ENCODE measurements at regions not wholly inside any gene's neighbourhood (a gene's known extent, or its start where the extent isn't known, plus 50 kb on each side); places are given as distances from the start of the nearest gene placed in this dataset.

GRCh38 chr16:7990626-7991260, 599.6 kb downstream of the TMEM114 start:
- Histone ChIP-seq H3K9me3 (no peaks in the 10 kb centered on the region), H3K27ac (no peak overlapping the region), H3K27me3 (no peaks in the 10 kb centered on the region), H3K4me3 (no peak overlapping the region), H3K36me3 (no peaks in the 10 kb centered on the region), H3K4me1 (no peaks in the 10 kb centered on the region)
- TF ChIP-seq CTCF (IDR thresholded peaks at IDR 0.05): no peak
- DNase-seq (ENCODE audit: low spot score): no peak

GRCh38 chr16:7983676-7984075, 606.6 kb downstream of the TMEM114 start:
- Histone ChIP-seq H3K9me3 (no peaks in the 10 kb centered on the region), H3K4me1 (no peaks in the 10 kb centered on the region), H3K36me3 (no peaks in the 10 kb centered on the region), H3K27me3 (no peaks in the 10 kb centered on the region), H3K4me3 (no peak overlapping the region), H3K27ac (no peak overlapping the region)
- DNase-seq (ENCODE audit: low spot score): no peak
- no peak for TF ChIP-seq CTCF (IDR thresholded peaks at IDR 0.05)

- no peak for TF ChIP-seq CTCF (IDR thresholded peaks at IDR 0.05)
- Histone ChIP-seq H3K27me3 (no peaks in the 10 kb centered on the region), H3K36me3 (no peaks in the 10 kb centered on the region), H3K4me3 (no peak overlapping the region), H3K4me1 (no peaks in the 10 kb centered on the region), H3K9me3 (no peaks in the 10 kb centered on the region), H3K27ac (no peak overlapping the region)
- DNase-seq (ENCODE audit: low spot score): no peak
These were observed 610.2 kb downstream of the TMEM114 start for GRCh38 chr16:7980133-7980483.

GRCh38 chr16:7979448-7980132, 610.7 kb downstream of the TMEM114 start:
- H3K4me1 ChIP-seq: no peaks in the 10 kb centered on the region
- no peak overlapping the region for H3K4me3 ChIP-seq
- H3K27me3 ChIP-seq: no peaks in the 10 kb centered on the region
- no peak for DNase-seq (ENCODE audit: low spot score)
- H3K9me3 ChIP-seq: no peaks in the 10 kb centered on the region
- no peak for TF ChIP-seq CTCF (IDR thresholded peaks at IDR 0.05)
- H3K36me3 ChIP-seq: no peaks in the 10 kb centered on the region
- H3K27ac ChIP-seq: no peak overlapping the region

- no peak for TF ChIP-seq CTCF (IDR thresholded peaks at IDR 0.05)
- Histone ChIP-seq H3K27me3 (no peaks in the 10 kb centered on the region), H3K4me1 (no peaks in the 10 kb centered on the region), H3K9me3 (no peaks in the 10 kb centered on the region), H3K36me3 (no peaks in the 10 kb centered on the region), H3K27ac (no peak overlapping the region), H3K4me3 (no peak overlapping the region)
- no peak for DNase-seq (ENCODE audit: low spot score)
These were observed 613.7 kb downstream of the TMEM114 start for GRCh38 chr16:7976563-7976962.

GRCh38 chr16:7976125-7976524, 614.2 kb downstream of the TMEM114 start:
- H3K4me1 ChIP-seq: no peaks in the 10 kb centered on the region
- H3K9me3 ChIP-seq: no peaks in the 10 kb centered on the region
- no peak for TF ChIP-seq CTCF (IDR thresholded peaks at IDR 0.05)
- no peaks in the 10 kb centered on the region for H3K36me3 ChIP-seq
- DNase-seq (ENCODE audit: low spot score): no peak
- no peaks in the 10 kb centered on the region for H3K27me3 ChIP-seq
- H3K27ac ChIP-seq: no peak overlapping the region
- no peak overlapping the region for H3K4me3 ChIP-seq
